Trophoblast cell (in vitro differentiated cells and primary cell): ENCODE measurements at regions not wholly inside any gene's neighbourhood (a gene's known extent, or its start where the extent isn't known, plus 50 kb on each side); places are given as distances from the start of the nearest gene placed in this dataset.

ENCODE experiments used
- DNase-seq, 2 donors: peaks; one replicate each; pipeline ENCODE4 v3.0.0-alpha.2; 2016
- H2AFZ ChIP-seq: 2 replicates; pipeline ENCODE4 v1.6.1; 2013; ENCODE audit warnings: low read length, moderate library complexity, mild to moderate bottlenecking; ENCODE audit not compliant: insufficient read depth, poor library complexity
- H2AK5ac ChIP-seq: 2 replicates; pipeline ENCODE4 v1.6.1; 2013; ENCODE audit warnings: mild to moderate bottlenecking, low read length
- H2BK120ac ChIP-seq: 2 replicates; pipeline ENCODE4 v1.6.1; 2013; ENCODE audit warnings: low read length, mild to moderate bottlenecking, moderate library complexity; ENCODE audit not compliant: insufficient read depth, poor library complexity
- H2BK12ac ChIP-seq: 2 replicates; pipeline ENCODE4 v1.6.1; 2013; ENCODE audit warnings: mild to moderate bottlenecking, low read length, moderate library complexity
- H2BK5ac ChIP-seq: 2 replicates; pipeline ENCODE4 v1.6.1; 2013; ENCODE audit warnings: low read length, low read depth, moderate library complexity, mild to moderate bottlenecking; ENCODE audit not compliant: poor library complexity
- H3K14ac ChIP-seq: 2 replicates; pipeline ENCODE4 v1.6.1; 2013; ENCODE audit warnings: mild to moderate bottlenecking, low read length
- H3K18ac ChIP-seq: 2 replicates; pipeline ENCODE4 v1.6.1; 2013; ENCODE audit warnings: mild to moderate bottlenecking, low read length
- H3K23ac ChIP-seq: 2 replicates; pipeline ENCODE4 v1.6.1; 2013; ENCODE audit warnings: low read length
- H3K27ac ChIP-seq: 2 replicates; pipeline ENCODE4 v1.5.1; 2013; ENCODE audit warnings: low read depth, mild to moderate bottlenecking, inconsistent platforms, low read length, moderate library complexity
- H3K27me3 ChIP-seq: 2 replicates; pipeline ENCODE4 v1.6.1; 2013; ENCODE audit warnings: inconsistent platforms, mild to moderate bottlenecking, low read length, moderate library complexity; ENCODE audit not compliant: insufficient read depth
- H3K36me3 ChIP-seq, 2 experiments: 1 replicate in 1 of 2; 2 replicates in 1 of 2; pipeline ENCODE4 v1.6.1; 2013; ENCODE audit warnings: low read length in 2 of 2, mild to moderate bottlenecking in 2 of 2, moderate library complexity in 1 of 2; ENCODE audit not compliant: insufficient read depth in 2 of 2, control insufficient read depth in 1 of 2
- H3K4ac ChIP-seq: 2 replicates; pipeline ENCODE4 v1.6.1; 2013; ENCODE audit warnings: low read depth, mild to moderate bottlenecking, low read length, moderate library complexity
- H3K4me1 ChIP-seq, 2 experiments: 1 replicate in 1 of 2; 2 replicates in 1 of 2; pipeline ENCODE4 v1.6.1; 2013; ENCODE audit warnings: low read length in 2 of 2, mild to moderate bottlenecking in 2 of 2, moderate library complexity in 1 of 2; ENCODE audit not compliant: insufficient read depth in 2 of 2, control insufficient read depth in 1 of 2
- H3K4me2 ChIP-seq: 2 replicates; pipeline ENCODE4 v1.6.1; 2013; ENCODE audit warnings: inconsistent platforms, mild to moderate bottlenecking, low read length, moderate library complexity
- H3K4me3 ChIP-seq: 2 replicates; pipeline ENCODE4 v1.5.1; 2013; ENCODE audit warnings: mild to moderate bottlenecking, low read depth, low read length, inconsistent platforms
- H3K79me1 ChIP-seq: one replicate; pipeline ENCODE4 v1.6.1; 2013; ENCODE audit warnings: low read length
- H3K79me2 ChIP-seq: 2 replicates; pipeline ENCODE4 v1.6.1; 2013; ENCODE audit warnings: low read length, mild to moderate bottlenecking; ENCODE audit not compliant: control insufficient read depth, insufficient read depth, poor library complexity
- H3K9ac ChIP-seq: 2 replicates; pipeline ENCODE4 v1.6.1; 2013; ENCODE audit warnings: mild to moderate bottlenecking, low read length
- H3K9me3 ChIP-seq: 2 replicates; pipeline ENCODE4 v1.6.1; 2013; ENCODE audit warnings: low read depth, mild to moderate bottlenecking, control low read depth, inconsistent platforms, low read length; ENCODE audit not compliant: insufficient read depth
- H4K12ac ChIP-seq: 2 replicates; pipeline ENCODE4 v1.6.1; 2013; ENCODE audit warnings: low read depth, mild to moderate bottlenecking, low read length, moderate library complexity
- H4K8ac ChIP-seq: 2 replicates; pipeline ENCODE4 v1.6.1; 2013; ENCODE audit warnings: low read depth, mild to moderate bottlenecking, low read length, moderate library complexity
- H4K91ac ChIP-seq: one replicate; pipeline ENCODE4 v1.6.1; 2013; ENCODE audit warnings: low read depth, mild to moderate bottlenecking, low read length, moderate library complexity
- WGBS: extraction: QIAGEN DNeasy Blood & Tissue Kit; methylation state at CpG from one replicate; pipeline ENCODE4 v1.1.7; 2013; ENCODE audit warnings: missing lambda C conversion rate; ENCODE audit not compliant: insufficient read length, insufficient coverage; ENCODE audit errors: extremely low coverage; 5-methylcytosine and 5-hydroxymethylcytosine counted together

GRCh38 chrX:69564665-69565064, 51.2 kb upstream of the EDA start:
- Histone ChIP-seq H3K27ac (no peak overlapping the region), H3K36me3 (no peaks in the 10 kb centered on the region), H3K4me2 (no peak overlapping the region), H4K12ac (no peak overlapping the region), H3K79me1 (no peaks in the 10 kb centered on the region), H3K27me3 (no peaks in the 10 kb centered on the region), H3K4ac (no peak overlapping the region), H4K8ac (no peak overlapping the region), H3K9ac (no peak overlapping the region), H4K91ac (no peak overlapping the region), H3K79me2 (no peaks in the 10 kb centered on the region), H3K4me1 (peaks cover 0 to 3% of the 10 kb centered on the region in 2 experiments), H2AK5ac (no peak overlapping the region), H3K9me3 (no peaks in the 10 kb centered on the region), H2BK12ac (no peak overlapping the region), H3K4me3 (no peak overlapping the region), H3K18ac (no peak overlapping the region), H2AFZ (no peak overlapping the region), H2BK120ac (no peak overlapping the region), H2BK5ac (no peak overlapping the region), H3K23ac (no peak overlapping the region), H3K14ac (no peak overlapping the region)
- no CpG with 5 or more reads among the region's 2 CpGs for WGBS
- DNase-seq: no peak

GRCh38 chrX:69565247-69565815, 50.6 kb upstream of the EDA start:
- Histone ChIP-seq H3K23ac (no peak overlapping the region), H3K4me2 (no peak overlapping the region), H4K8ac (no peak overlapping the region), H3K27me3 (no peaks in the 10 kb centered on the region), H2AFZ (no peak overlapping the region), H3K9me3 (no peaks in the 10 kb centered on the region), H3K79me2 (no peaks in the 10 kb centered on the region), H3K9ac (no peak overlapping the region), H3K79me1 (no peaks in the 10 kb centered on the region), H3K14ac (no peak overlapping the region), H3K4me1 (peaks cover 0 to 3% of the 10 kb centered on the region in 2 experiments), H3K27ac (no peak overlapping the region), H2BK5ac (no peak overlapping the region), H3K18ac (no peak overlapping the region), H4K12ac (no peak overlapping the region), H4K91ac (no peak overlapping the region), H3K4ac (no peak overlapping the region), H3K4me3 (no peak overlapping the region), H3K36me3 (no peaks in the 10 kb centered on the region), H2BK120ac (no peak overlapping the region), H2AK5ac (no peak overlapping the region), H2BK12ac (no peak overlapping the region)
- WGBS: no CpG with 5 or more reads among the region's 3 CpGs
- DNase-seq: no peak
